Transverse colon (tissue), 4 donors: ENCODE measurements at regions not wholly inside any gene's neighbourhood (a gene's known extent, or its start where the extent isn't known, plus 50 kb on each side); places are given as distances from the start of the nearest gene placed in this dataset.

Experiments used
- DNase-seq: peaks from one replicate; pipeline ENCODE4 v3.0.0-alpha.2; 2019
- H3K27ac ChIP-seq, 4 donors: fragments of 200-600 bp; sonication (generic); 2 replicates each; pipeline ENCODE4 v1.5.1; 2016 to 2018; ENCODE audit warnings: inconsistent platforms in 4 of 4
- H3K27me3 ChIP-seq: fragments of 200-600 bp; sonication (generic); 2 replicates; pipeline ENCODE4 v1.5.1; 2017; ENCODE audit warnings: inconsistent platforms
- H3K36me3 ChIP-seq, 4 donors: fragments of 200-600 bp; sonication (generic); 2 replicates each; pipeline ENCODE4 v1.5.1; 2017 to 2019; ENCODE audit warnings: inconsistent platforms in 4 of 4
- H3K4me1 ChIP-seq, 4 donors: fragments of 200-600 bp; sonication (generic); 2 replicates each; pipeline ENCODE4 v1.5.1; 2017 to 2020; ENCODE audit warnings: inconsistent platforms in 4 of 4
- H3K4me3 ChIP-seq, 4 donors: fragments of 200-600 bp; sonication (generic); 1 replicate in 1 of 4; 2 replicates in 3 of 4; pipeline versions ENCODE4 v1.5.1 to v1.6.1; 2017 to 2019; ENCODE audit warnings: inconsistent platforms in 4 of 4
- H3K9me3 ChIP-seq, 2 donors: fragments of 200-600 bp; sonication (generic); 2 replicates each; pipeline ENCODE4 v1.5.1; 2017 to 2019; ENCODE audit warnings: inconsistent platforms in 2 of 2
- CTCF ChIP-seq, 5 experiments: fragments of 200-600 bp in 3 of 5; fragments of 450-650 bp in 2 of 5; sonication (generic) in 3 of 5; IDR thresholded peaks; 1 replicate in 2 of 5; 2 replicates in 3 of 5; pipeline ENCODE4 v1.5.1; 2016 to 2017; ENCODE audit warnings: antibody characterized with exemption in 5 of 5, inconsistent platforms in 3 of 5, mild to moderate bottlenecking in 2 of 5, moderate library complexity in 1 of 5
- EP300 ChIP-seq: sonication (generic); formaldehyde crosslinking; IDR thresholded peaks from one replicate; pipeline ENCODE4 v1.6.1; 2017; ENCODE audit warnings: antibody characterized with exemption, low read depth
- POLR2A ChIP-seq: fragments of 450-650 bp; IDR thresholded peaks from one replicate; pipeline ENCODE4 v1.6.1; 2016; ENCODE audit warnings: antibody characterized with exemption, mild to moderate bottlenecking, moderate library complexity
- POLR2AphosphoS5 ChIP-seq, 3 donors: sonication (generic); formaldehyde crosslinking; IDR thresholded peaks; one replicate each; pipeline ENCODE4 v1.6.1; 2016; ENCODE audit warnings: antibody characterized with exemption in 3 of 3
- WGBS, 2 donors: methylation state at CpG; one replicate each; pipeline ENCODE4 v1.1.5; 2018; ENCODE audit warnings: low coverage in 1 of 2; 5-methylcytosine and 5-hydroxymethylcytosine counted together
- in situ Hi-C, 4 donors: fragments of 200-750 bp; cut with MboI; loops; one replicate each; pipeline versions ENCODE4 v1.15.0 to v1.15.1; 2017; ENCODE audit warnings: low sequenced_read_pairs in 3 of 4, low pct_ligation_motif_present in 1 of 4, low pct_unique_long_range_greater_than_20kb in 1 of 4
- intact Hi-C: fragments of 100-400 bp; cut with DNase I; formaldehyde crosslinking; loops from one replicate; pipeline ENCODE4 v1.15.1; 2023; ENCODE audit warnings: low total_unique reads

GRCh38 chr3:104696470-104696869 is 670.2 kb upstream of the ALCAM start:
- Histone ChIP-seq H3K27me3 (no peaks in the 10 kb centered on the region), H3K36me3 (no peaks in the 10 kb centered on the region), H3K27ac (no peak overlapping the region), H3K9me3 (no peaks in the 10 kb centered on the region), H3K4me3 (no peak overlapping the region), H3K4me1 (no peaks in the 10 kb centered on the region)
- no peak for DNase-seq
- 83% methylated on average over 8 of the region's 8 CpGs; no CpG with 5 or more reads in 1 of the 2 donors for WGBS, 2 donors
- intact Hi-C loops (no loop called here), in situ Hi-C loops (no loop called here)
- TF ChIP-seq CTCF (IDR thresholded peaks at IDR 0.05) (no peak), POLR2AphosphoS5 (IDR thresholded peaks at IDR 0.05) (no peak), EP300 (no peak), POLR2A (no peak)

GRCh38 chr3:104711406-104711805 is 655.3 kb upstream of the ALCAM start:
- no peak overlapping the region for H3K27ac ChIP-seq
- intact Hi-C loops = no loop called here
- H3K36me3 ChIP-seq = no peaks in the 10 kb centered on the region
- no peaks in the 10 kb centered on the region for H3K4me1 ChIP-seq
- no peaks in the 10 kb centered on the region for H3K27me3 ChIP-seq
- in situ Hi-C loops = no loop called here
- H3K4me3 ChIP-seq = no peak overlapping the region
- no peak for TF ChIP-seq POLR2AphosphoS5 (IDR thresholded peaks at IDR 0.05)
- TF ChIP-seq EP300 = no peak
- no peak for TF ChIP-seq CTCF (IDR thresholded peaks at IDR 0.05)
- no peak for TF ChIP-seq POLR2A
- no peaks in the 10 kb centered on the region for H3K9me3 ChIP-seq
- no peak for DNase-seq
- 83 to 84% methylated on average over 5 to 6 of the region's 6 CpGs for WGBS, 2 donors

- H3K27me3 ChIP-seq = no peaks in the 10 kb centered on the region
- DNase-seq = no peak
- H3K9me3 ChIP-seq = no peaks in the 10 kb centered on the region
- 87 to 97% methylated on average over 1 of the region's 1 CpG for WGBS, 2 donors
- H3K4me3 ChIP-seq = no peak overlapping the region
- no peak overlapping the region for H3K27ac ChIP-seq
- TF ChIP-seq EP300 (no peak), CTCF (IDR thresholded peaks at IDR 0.05) (no peak), POLR2AphosphoS5 (IDR thresholded peaks at IDR 0.05) (no peak), POLR2A (no peak)
- no peaks in the 10 kb centered on the region for H3K36me3 ChIP-seq
- in situ Hi-C loops = no loop called here
- intact Hi-C loops = no loop called here
- no peaks in the 10 kb centered on the region for H3K4me1 ChIP-seq
Measured at GRCh38 chr3:104715972-104716371, 650.7 kb upstream of the ALCAM start.

- DNase-seq = no peak
- intact Hi-C loops = no loop called here
- TF ChIP-seq EP300 = no peak
- TF ChIP-seq POLR2AphosphoS5 (IDR thresholded peaks at IDR 0.05) = no peak
- TF ChIP-seq POLR2A = no peak
- TF ChIP-seq CTCF (IDR thresholded peaks at IDR 0.05) = no peak
- WGBS, 2 donors = 63 to 73% methylated on average over 3 of the region's 3 CpGs
- no peak overlapping the region for H3K4me3 ChIP-seq
- no peak overlapping the region for H3K27ac ChIP-seq
- H3K4me1 ChIP-seq = no peaks in the 10 kb centered on the region
- H3K27me3 ChIP-seq = no peaks in the 10 kb centered on the region
- H3K9me3 ChIP-seq = no peaks in the 10 kb centered on the region
- in situ Hi-C loops = no loop called here
- no peaks in the 10 kb centered on the region for H3K36me3 ChIP-seq
Measured at GRCh38 chr3:104717828-104718196, 648.9 kb upstream of the ALCAM start.
